Smooth muscle cell (in vitro differentiated cells): ENCODE measurements at regions not wholly inside any gene's neighbourhood (a gene's known extent, or its start where the extent isn't known, plus 50 kb on each side); places are given as distances from the start of the nearest gene placed in this dataset.

Source experiments
- DNase-seq: peaks from one replicate; lab custom pipeline; 2025; ENCODE audit not compliant: unreplicated experiment; lab: John Stamatoyannopoulos, UW
- H2AFZ ChIP-seq: fragments of 200-600 bp; sonication (generic); 2 replicates; pipeline ENCODE4 v1.6.0; 2016; ENCODE audit warnings: antibody characterized with exemption, low read depth, mild to moderate bottlenecking
- H3F3A ChIP-seq: fragments of 200-600 bp; sonication (generic); 2 replicates; pipeline ENCODE4 v1.6.0; 2017; ENCODE audit warnings: antibody characterized with exemption, low read depth
- H3K27ac ChIP-seq: fragments of 200-600 bp; sonication (generic); 2 replicates; pipeline ENCODE4 v1.5.1; 2016; ENCODE audit warnings: low read depth, mild to moderate bottlenecking
- H3K27me3 ChIP-seq: fragments of 200-600 bp; sonication (generic); 2 replicates; pipeline ENCODE4 v1.6.1; 2016; ENCODE audit warnings: low read depth, mild to moderate bottlenecking
- H3K36me3 ChIP-seq: fragments of 200-600 bp; sonication (generic); 2 replicates; pipeline ENCODE4 v1.5.1; 2016; ENCODE audit warnings: low read depth
- H3K4me1 ChIP-seq: fragments of 200-600 bp; sonication (generic); 2 replicates; pipeline ENCODE4 v1.5.1; 2016; ENCODE audit warnings: low read depth
- H3K4me2 ChIP-seq: fragments of 200-600 bp; sonication (generic); 2 replicates; pipeline ENCODE4 v1.6.0; 2016; ENCODE audit warnings: mild to moderate bottlenecking
- H3K4me3 ChIP-seq: fragments of 200-600 bp; sonication (generic); 2 replicates; pipeline ENCODE4 v1.5.1; 2016; ENCODE audit warnings: mild to moderate bottlenecking
- H3K79me2 ChIP-seq: fragments of 200-600 bp; sonication (generic); 2 replicates; pipeline ENCODE4 v1.6.0; 2016; ENCODE audit warnings: low read depth, mild to moderate bottlenecking
- H3K9ac ChIP-seq: fragments of 200-600 bp; sonication (generic); 2 replicates; pipeline ENCODE4 v1.6.0; 2016; ENCODE audit warnings: low read depth
- H3K9me3 ChIP-seq: fragments of 200-600 bp; sonication (generic); replicated peaks from 2 replicates; pipeline ENCODE4 v1.5.1; 2016; ENCODE audit warnings: low read depth
- H4K20me1 ChIP-seq: fragments of 200-600 bp; sonication (generic); 2 replicates; pipeline ENCODE4 v1.6.0; 2016; ENCODE audit warnings: low read depth
- CTCF ChIP-seq: fragments of 200-600 bp; sonication (generic); IDR thresholded peaks from 2 replicates; pipeline ENCODE4 v1.5.1; 2017; ENCODE audit warnings: borderline replicate concordance, mild to moderate bottlenecking, antibody characterized with exemption; ENCODE audit not compliant: insufficient read depth, poor library complexity, severe bottlenecking
- whole genome bisulfite sequencing: methylation state at CpG from one replicate; pipeline ENCODE4 v1.1.7; 2016; ENCODE audit warnings: low lambda C conversion rate; 5-methylcytosine and 5-hydroxymethylcytosine counted together

- Histone ChIP-seq H3K27me3 (no peaks in the 10 kb centered on the region), H2AFZ (no peak overlapping the region), H3K9ac (no peak overlapping the region), H3K27ac (no peak overlapping the region), H3K9me3 (no peaks in the 10 kb centered on the region), H3K4me2 (no peak overlapping the region), H4K20me1 (no peaks in the 10 kb centered on the region), H3F3A (no peaks in the 10 kb centered on the region), H3K36me3 (no peaks in the 10 kb centered on the region), H3K79me2 (no peaks in the 10 kb centered on the region), H3K4me3 (no peak overlapping the region), H3K4me1 (no peaks in the 10 kb centered on the region)
- DNase-seq: no peak
- TF ChIP-seq CTCF: no peak
- WGBS: 91% methylated on average over 2 of the region's 2 CpGs
Measured at GRCh38 chr11:56819916-56820315, 71.4 kb upstream of the OR9G4 start.

- no peaks in the 10 kb centered on the region for H3F3A ChIP-seq
Measured at GRCh38 chr11:56817661-56818060, 69.2 kb upstream of the OR9G4 start.

GRCh38 chr11:56816259-56816658 lies 67.8 kb upstream of the OR9G4 start:
- no peak overlapping the region for H3K9ac ChIP-seq
- TF ChIP-seq CTCF: no peak
- 92% methylated on average over 2 of the region's 2 CpGs for WGBS
- no peaks in the 10 kb centered on the region for H3K27me3 ChIP-seq
- no peak for DNase-seq
- H3K9me3 ChIP-seq: no peaks in the 10 kb centered on the region
- no peaks in the 10 kb centered on the region for H3K36me3 ChIP-seq
- H3K79me2 ChIP-seq: no peaks in the 10 kb centered on the region
- no peaks in the 10 kb centered on the region for H4K20me1 ChIP-seq
- no peaks in the 10 kb centered on the region for H3F3A ChIP-seq
- H3K27ac ChIP-seq: no peak overlapping the region
- no peak overlapping the region for H3K4me2 ChIP-seq
- no peak overlapping the region for H2AFZ ChIP-seq
- no peak overlapping the region for H3K4me3 ChIP-seq
- no peaks in the 10 kb centered on the region for H3K4me1 ChIP-seq

More at GRCh38 chr11:56817661-56818060, 69.2 kb upstream of the OR9G4 start:
- Histone ChIP-seq H3K9ac (no peak overlapping the region), H3K79me2 (no peaks in the 10 kb centered on the region), H2AFZ (no peak overlapping the region), H3K4me1 (no peaks in the 10 kb centered on the region), H3K27me3 (no peaks in the 10 kb centered on the region), H3K36me3 (no peaks in the 10 kb centered on the region), H3K9me3 (no peaks in the 10 kb centered on the region), H4K20me1 (no peaks in the 10 kb centered on the region), H3K4me2 (no peak overlapping the region), H3K4me3 (no peak overlapping the region), H3K27ac (no peak overlapping the region)
- WGBS: 87% methylated on average over 3 of the region's 3 CpGs
- TF ChIP-seq CTCF: no peak
- no peak for DNase-seq

- Histone ChIP-seq H3K9ac (no peak overlapping the region), H3K4me2 (no peak overlapping the region), H2AFZ (no peak overlapping the region), H3K79me2 (no peaks in the 10 kb centered on the region), H3K27me3 (no peaks in the 10 kb centered on the region), H3K27ac (no peak overlapping the region), H3F3A (no peaks in the 10 kb centered on the region), H3K4me3 (no peak overlapping the region), H3K36me3 (no peaks in the 10 kb centered on the region), H3K9me3 (no peaks in the 10 kb centered on the region), H4K20me1 (no peaks in the 10 kb centered on the region), H3K4me1 (no peaks in the 10 kb centered on the region)
- WGBS: 90% methylated on average over 1 of the region's 1 CpG
- no peak for TF ChIP-seq CTCF
- DNase-seq: no peak
Measured at GRCh38 chr11:56808326-56808725, 59.8 kb upstream of the OR9G4 start.
